GM12874 (cell line): ENCODE measurements at regions not wholly inside any gene's neighbourhood (a gene's known extent, or its start where the extent isn't known, plus 50 kb on each side); places are given as distances from the start of the nearest gene placed in this dataset.

Experiments used
- TF ChIP-seq, protein P1 (sequence below): IDR thresholded peaks from 2 replicates; pipeline ENCODE4 v1.5.1; 2011; ENCODE audit warnings: low read depth, mild to moderate bottlenecking, control low read depth, low read length, moderate library complexity; ENCODE audit not compliant: insufficient read depth

GRCh38 chr9:107730666-107731065, 241.1 kb upstream of the KLF4 start:
- TF ChIP-seq, protein P1, sequence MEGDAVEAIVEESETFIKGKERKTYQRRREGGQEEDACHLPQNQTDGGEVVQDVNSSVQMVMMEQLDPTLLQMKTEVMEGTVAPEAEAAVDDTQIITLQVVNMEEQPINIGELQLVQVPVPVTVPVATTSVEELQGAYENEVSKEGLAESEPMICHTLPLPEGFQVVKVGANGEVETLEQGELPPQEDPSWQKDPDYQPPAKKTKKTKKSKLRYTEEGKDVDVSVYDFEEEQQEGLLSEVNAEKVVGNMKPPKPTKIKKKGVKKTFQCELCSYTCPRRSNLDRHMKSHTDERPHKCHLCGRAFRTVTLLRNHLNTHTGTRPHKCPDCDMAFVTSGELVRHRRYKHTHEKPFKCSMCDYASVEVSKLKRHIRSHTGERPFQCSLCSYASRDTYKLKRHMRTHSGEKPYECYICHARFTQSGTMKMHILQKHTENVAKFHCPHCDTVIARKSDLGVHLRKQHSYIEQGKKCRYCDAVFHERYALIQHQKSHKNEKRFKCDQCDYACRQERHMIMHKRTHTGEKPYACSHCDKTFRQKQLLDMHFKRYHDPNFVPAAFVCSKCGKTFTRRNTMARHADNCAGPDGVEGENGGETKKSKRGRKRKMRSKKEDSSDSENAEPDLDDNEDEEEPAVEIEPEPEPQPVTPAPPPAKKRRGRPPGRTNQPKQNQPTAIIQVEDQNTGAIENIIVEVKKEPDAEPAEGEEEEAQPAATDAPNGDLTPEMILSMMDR, result no peak

DNA sequence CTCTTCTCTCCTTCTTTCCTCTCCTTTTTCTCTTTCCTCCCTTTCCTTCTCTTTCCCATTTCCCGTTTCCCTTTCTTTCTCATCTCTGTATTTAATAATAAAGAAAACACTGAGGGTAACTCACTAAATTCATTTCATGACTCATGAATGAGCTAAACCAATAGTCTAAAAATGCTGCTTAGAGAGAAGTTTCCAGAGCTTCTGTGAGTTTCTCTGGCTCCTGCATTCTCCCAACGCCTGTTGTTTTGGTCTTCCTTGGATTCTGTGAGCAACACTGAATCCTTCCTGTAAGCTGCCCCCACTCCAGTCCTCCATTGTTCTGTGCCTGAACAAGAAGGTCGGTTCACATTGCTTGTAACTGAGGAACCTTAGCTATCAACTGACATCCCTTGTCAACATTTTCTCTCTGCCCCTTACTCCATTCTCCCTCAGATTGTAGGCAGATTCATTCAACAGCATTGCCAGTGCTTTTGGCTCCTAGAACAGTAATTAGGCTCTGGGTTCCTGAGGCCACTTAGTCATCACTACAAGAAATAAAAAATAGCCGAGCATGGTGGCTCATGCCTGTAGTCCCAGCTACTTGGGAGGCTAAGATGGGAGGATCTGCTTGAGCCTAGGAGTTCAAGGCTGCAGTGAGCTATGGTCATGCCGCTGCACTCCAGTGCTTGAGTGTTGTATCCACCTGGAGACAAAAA, 237.7 kb upstream of the KLF4 start:
- TF ChIP-seq, protein P1, result no peak

DNA sequence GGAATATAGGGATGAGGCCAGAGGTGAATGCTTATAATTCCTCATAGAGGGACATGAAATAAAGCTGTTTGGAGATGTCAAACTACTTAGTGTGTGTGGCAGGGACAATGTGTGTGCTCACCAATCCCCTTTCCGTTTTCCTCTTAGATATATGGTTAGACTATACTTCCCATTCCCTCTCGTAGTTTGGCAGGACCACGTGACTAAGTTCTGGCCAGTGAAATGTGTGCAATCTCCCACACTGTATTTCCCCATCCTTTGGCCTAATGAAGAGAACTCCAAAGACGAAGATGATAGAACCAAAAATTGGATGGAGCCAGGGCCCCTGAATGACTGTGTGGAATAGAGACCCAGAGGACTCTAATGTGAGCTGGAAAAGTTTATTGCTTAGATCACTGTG, 233.4 kb upstream of the KLF4 start:
- TF ChIP-seq, protein P1, result no peak

DNA sequence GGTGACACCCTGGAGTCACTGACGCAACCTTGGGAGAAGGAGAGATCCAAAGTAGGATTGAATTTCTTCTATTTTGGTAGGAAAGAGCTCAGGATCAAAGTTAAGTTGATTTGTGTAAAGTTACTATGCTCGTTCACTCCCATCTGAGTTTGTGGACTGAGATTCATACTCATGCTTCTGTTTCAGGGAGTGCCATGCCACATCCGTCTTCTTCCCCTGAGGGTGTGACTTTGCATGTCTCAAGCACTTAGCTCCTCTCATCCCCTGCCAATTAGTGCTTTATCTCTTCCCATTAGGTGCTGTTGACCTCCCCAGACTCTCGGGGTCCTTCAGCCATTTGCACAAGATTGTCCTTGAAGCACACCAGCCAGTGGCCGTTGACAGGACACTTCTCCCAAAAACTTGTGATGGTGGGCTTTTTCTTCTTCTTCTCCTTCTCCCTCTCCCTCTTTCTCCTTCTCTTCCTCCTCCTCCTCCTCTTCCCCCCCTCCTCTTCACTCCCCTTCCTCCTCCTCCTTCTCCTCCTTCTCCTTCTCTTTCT, 232.2 kb upstream of the KLF4 start:
- TF ChIP-seq, protein P1, result no peak

- TF ChIP-seq, protein P1, result no peak
Observed at GRCh38 chr9:107720501-107720900, 230.9 kb upstream of the KLF4 start.

- TF ChIP-seq, protein P1, result no peak
Observed at GRCh38 chr9:107717529-107718314, 228.2 kb upstream of the KLF4 start.

GRCh38 chr9:107715740-107716139, 226.2 kb upstream of the KLF4 start:
- TF ChIP-seq, protein P1, result no peak
